ENCODE measurements at regions not wholly inside any gene's neighbourhood (a gene's known extent, or its start where the extent isn't known, plus 50 kb on each side); places are given as distances from the start of the nearest gene placed in this dataset.

GRCh38 chr2:16153754-16154035, 213.3 kb downstream of the MYCN start:
- no peak for TF ChIP-seq CTCF (IDR thresholded peaks at IDR 0.05)
- no peak for TF ChIP-seq ZFX (IDR thresholded peaks at IDR 0.05; ENCODE audit: borderline replicate concordance)
- H3K27ac ChIP-seq: no peak overlapping the region

- TF ChIP-seq ZFX (IDR thresholded peaks at IDR 0.05; ENCODE audit: borderline replicate concordance) (no peak), CTCF (IDR thresholded peaks at IDR 0.05) (no peak)
These were observed 212.8 kb downstream of the MYCN start for GRCh38 chr2:16152928-16153753.

GRCh38 chr2:16152071-16152927, 211.9 kb downstream of the MYCN start:
- no peak for TF ChIP-seq ZFX (IDR thresholded peaks at IDR 0.05; ENCODE audit: borderline replicate concordance)
- no peak for TF ChIP-seq CTCF (IDR thresholded peaks at IDR 0.05)
- no peak overlapping the region for H3K27ac ChIP-seq

More at GRCh38 chr2:16152928-16153753, 212.8 kb downstream of the MYCN start:
- H3K27ac ChIP-seq: no peak overlapping the region

- H3K27ac ChIP-seq: no peak overlapping the region
- no peak for TF ChIP-seq ZFX (IDR thresholded peaks at IDR 0.05; ENCODE audit: borderline replicate concordance)
- TF ChIP-seq CTCF (IDR thresholded peaks at IDR 0.05): no peak
These were observed 211.3 kb downstream of the MYCN start for GRCh38 chr2:16151651-16152050.

- H3K27ac ChIP-seq: no peak overlapping the region
- TF ChIP-seq ZFX (IDR thresholded peaks at IDR 0.05; ENCODE audit: borderline replicate concordance) (no peak), CTCF (IDR thresholded peaks at IDR 0.05) (no peak)
These were observed 210.9 kb downstream of the MYCN start for GRCh38 chr2:16151281-16151570.

GRCh38 chr2:16150456-16151280, 210.3 kb downstream of the MYCN start:
- H3K27ac ChIP-seq: no peak overlapping the region
- TF ChIP-seq CTCF (IDR thresholded peaks at IDR 0.05) (no peak), ZFX (IDR thresholded peaks at IDR 0.05; ENCODE audit: borderline replicate concordance) (no peak)

All from 22Rv1 (cell line).